SK-N-SH treated with all-trans-retinoic acid at 6 μM for 48 hours (cell line): ENCODE measurements at regions not wholly inside any gene's neighbourhood (a gene's known extent, or its start where the extent isn't known, plus 50 kb on each side); places are given as distances from the start of the nearest gene placed in this dataset.

Experiments used
- BACH2 ChIP-seq: fragments of 250-450 bp; sonication (Bioruptor Pico); IDR thresholded peaks from 2 replicates; pipeline ENCODE4 v1.9.0; 2021; ENCODE audit warnings: mild to moderate bottlenecking, borderline replicate concordance
- PATZ1 ChIP-seq: fragments of 250-450 bp; sonication (Bioruptor Pico); IDR thresholded peaks from 2 replicates; pipeline ENCODE4 v1.8.0; 2020; ENCODE audit warnings: mild to moderate bottlenecking, moderate library complexity, borderline replicate concordance
- POU6F1 ChIP-seq: fragments of 250-450 bp; sonication (Bioruptor Pico); IDR thresholded peaks from 2 replicates; pipeline ENCODE4 v1.8.0; 2021; ENCODE audit warnings: low read depth, mild to moderate bottlenecking, moderate library complexity, borderline replicate concordance
- RARB ChIP-seq: fragments of 250-450 bp; sonication (Bioruptor Pico); IDR thresholded peaks from 2 replicates; pipeline ENCODE4 v1.8.0; 2021; ENCODE audit warnings: mild to moderate bottlenecking, moderate library complexity

DNA sequence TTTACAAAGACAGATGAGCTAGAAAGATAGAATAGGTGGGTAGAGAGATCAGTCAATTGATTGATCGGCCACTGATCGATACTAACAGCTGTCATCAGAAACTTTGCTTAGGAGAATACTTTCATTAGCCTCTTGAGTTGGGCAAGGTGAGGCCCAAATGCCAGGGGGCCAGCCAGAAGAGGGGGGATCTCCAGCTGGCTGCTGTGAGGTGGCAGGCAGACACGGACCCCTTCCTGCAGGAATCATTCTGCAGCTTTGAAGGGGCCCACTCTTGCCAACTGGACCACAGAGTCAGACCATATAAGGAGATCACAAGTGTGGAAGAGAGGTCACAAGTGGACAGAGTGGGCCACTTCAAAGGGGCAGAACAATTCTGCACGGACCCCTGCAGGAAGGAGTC lies 62.9 kb upstream of the DOCK1 start:
- TF ChIP-seq PATZ1 (CRISPR knock-in tag) (no peak), BACH2 (no peak), RARB (CRISPR knock-in tag) (no peak), POU6F1 (CRISPR knock-in tag) (no peak)
